Dedifferentiated amniotic fluid mesenchymal stem cell (primary cell): ENCODE measurements at regions not wholly inside any gene's neighbourhood (a gene's known extent, or its start where the extent isn't known, plus 50 kb on each side); places are given as distances from the start of the nearest gene placed in this dataset.
"Not testable (repeated sequence)": the region's sequence is repeated elsewhere in the genome, so short reads cannot be mapped to it uniquely, and the experiment has no call there.

Experiments
- DNase-seq: peaks from one replicate; pipeline ENCODE4 v3.0.0-alpha.2; 2016; ENCODE audit errors: extremely low spot score

- DNase-seq: no peak
These were observed 151.4 kb upstream of the NXPH2 start for GRCh38 chr2:138931284-138932256.

GRCh38 chr2:138930571-138930970, 150.4 kb upstream of the NXPH2 start:
- DNase-seq: no peak

- no peak for DNase-seq
These were observed 148.3 kb upstream of the NXPH2 start for GRCh38 chr2:138928374-138929021.

- peak; percentile 61 for DNase-seq
These were observed 142.9 kb upstream of the NXPH2 start for GRCh38 chr2:138922973-138923563.

GRCh38 chr2:138919120-138919747, 139.0 kb upstream of the NXPH2 start:
- no peak for DNase-seq

- DNase-seq: no peak
These were observed 130.2 kb upstream of the NXPH2 start for GRCh38 chr2:138910427-138910826.

- no peak for DNase-seq
These were observed 126.4 kb upstream of the NXPH2 start for GRCh38 chr2:138906549-138906948.

- DNase-seq: no peak
These were observed 122.2 kb upstream of the NXPH2 start for GRCh38 chr2:138902239-138902871.

- DNase-seq: no peak
These were observed 121.3 kb upstream of the NXPH2 start for GRCh38 chr2:138901530-138901929.

- no peak for DNase-seq
These were observed 118.7 kb upstream of the NXPH2 start for GRCh38 chr2:138898855-138899254.

GRCh38 chr2:138897274-138897673, 117.1 kb upstream of the NXPH2 start:
- no peak for DNase-seq

GRCh38 chr2:138893746-138894145, 113.6 kb upstream of the NXPH2 start:
- no peak for DNase-seq

GRCh38 chr2:138881126-138881525, 100.9 kb upstream of the NXPH2 start:
- DNase-seq: no peak

GRCh38 chr2:138879931-138880330, 99.7 kb upstream of the NXPH2 start:
- no peak for DNase-seq

GRCh38 chr2:138877421-138877820, 97.2 kb upstream of the NXPH2 start:
- no peak for DNase-seq

GRCh38 chr2:138874251-138874650, 94.1 kb upstream of the NXPH2 start:
- DNase-seq: no peak

GRCh38 chr2:138872116-138872515, 91.9 kb upstream of the NXPH2 start:
- not testable (repeated sequence) for DNase-seq

- DNase-seq: no peak
These were observed 91.1 kb upstream of the NXPH2 start for GRCh38 chr2:138871312-138871711.

- no peak for DNase-seq
These were observed 87.2 kb upstream of the NXPH2 start for GRCh38 chr2:138867341-138867740.

GRCh38 chr2:138866797-138867196, 86.6 kb upstream of the NXPH2 start:
- no peak for DNase-seq

GRCh38 chr2:138853761-138854160, 73.6 kb upstream of the NXPH2 start:
- no peak for DNase-seq

- no peak for DNase-seq
These were observed 73.1 kb upstream of the NXPH2 start for GRCh38 chr2:138853296-138853695.
